ENCODE measurements at regions not wholly inside any gene's neighbourhood (a gene's known extent, or its start where the extent isn't known, plus 50 kb on each side); places are given as distances from the start of the nearest gene placed in this dataset.

DNA sequence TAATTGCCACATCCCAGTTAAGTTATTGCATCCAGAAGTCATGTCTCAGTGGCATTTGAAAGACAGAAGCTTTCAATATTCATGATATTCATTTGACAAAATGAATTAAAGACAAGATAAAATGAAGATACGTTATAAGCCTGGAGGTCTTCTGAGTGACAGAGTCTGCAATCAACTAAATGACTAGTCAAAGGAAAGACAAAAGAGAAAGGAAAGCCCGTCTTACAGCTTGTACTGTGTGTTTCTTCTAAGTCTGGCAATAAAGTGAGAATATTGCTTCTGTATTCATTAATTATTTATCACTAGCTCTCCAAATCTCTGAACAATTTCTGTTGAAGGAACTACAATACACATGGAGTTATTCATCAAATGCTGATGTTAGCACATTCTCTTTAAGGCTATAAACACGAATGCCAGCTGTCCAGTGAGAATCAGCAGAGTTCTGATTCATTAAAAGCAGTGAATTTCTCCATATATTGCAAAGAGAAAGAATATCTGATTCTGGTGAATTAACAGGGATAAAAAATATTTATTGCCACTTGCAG, 70.7 kb downstream of the ATXN7L3B start:
- POLR2A ChIA-PET = no interaction called here
- no peak overlapping the region for H3K4me3 Mint-ChIP-seq
- H3K36me3 Mint-ChIP-seq (ENCODE audit: low read depth) = no peaks in the 10 kb centered on the region

DNA sequence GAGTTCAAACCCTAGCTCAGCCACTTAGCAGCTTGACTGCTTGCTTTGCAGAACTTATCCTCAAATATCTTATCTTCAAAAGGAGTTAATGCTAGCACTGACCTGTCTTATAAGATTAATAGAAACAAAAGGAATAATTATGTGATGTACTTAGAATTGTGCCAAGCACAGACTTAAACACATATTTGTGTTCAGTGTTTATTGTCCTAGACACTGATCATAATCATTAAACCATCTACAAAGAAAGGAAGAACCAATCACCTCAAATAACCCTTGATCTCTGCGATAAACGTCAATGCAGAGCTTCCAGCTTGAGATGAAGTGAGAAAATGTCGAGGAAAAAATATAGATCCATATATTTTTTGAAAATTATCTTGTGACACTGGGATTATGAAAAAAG, 73.1 kb downstream of the ATXN7L3B start:
- H3K27me3 Mint-ChIP-seq = no peaks in the 10 kb centered on the region
- no peaks in the 10 kb centered on the region for H3K9me3 Mint-ChIP-seq
- DNase-seq = no peak
- TF ChIP-seq, protein P1, sequence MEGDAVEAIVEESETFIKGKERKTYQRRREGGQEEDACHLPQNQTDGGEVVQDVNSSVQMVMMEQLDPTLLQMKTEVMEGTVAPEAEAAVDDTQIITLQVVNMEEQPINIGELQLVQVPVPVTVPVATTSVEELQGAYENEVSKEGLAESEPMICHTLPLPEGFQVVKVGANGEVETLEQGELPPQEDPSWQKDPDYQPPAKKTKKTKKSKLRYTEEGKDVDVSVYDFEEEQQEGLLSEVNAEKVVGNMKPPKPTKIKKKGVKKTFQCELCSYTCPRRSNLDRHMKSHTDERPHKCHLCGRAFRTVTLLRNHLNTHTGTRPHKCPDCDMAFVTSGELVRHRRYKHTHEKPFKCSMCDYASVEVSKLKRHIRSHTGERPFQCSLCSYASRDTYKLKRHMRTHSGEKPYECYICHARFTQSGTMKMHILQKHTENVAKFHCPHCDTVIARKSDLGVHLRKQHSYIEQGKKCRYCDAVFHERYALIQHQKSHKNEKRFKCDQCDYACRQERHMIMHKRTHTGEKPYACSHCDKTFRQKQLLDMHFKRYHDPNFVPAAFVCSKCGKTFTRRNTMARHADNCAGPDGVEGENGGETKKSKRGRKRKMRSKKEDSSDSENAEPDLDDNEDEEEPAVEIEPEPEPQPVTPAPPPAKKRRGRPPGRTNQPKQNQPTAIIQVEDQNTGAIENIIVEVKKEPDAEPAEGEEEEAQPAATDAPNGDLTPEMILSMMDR (IDR thresholded peaks at IDR 0.05) = no peak
- no peak overlapping the region for H3K27ac Mint-ChIP-seq
- intact Hi-C loops (cut with micrococcal nuclease) = no loop called here
- no peaks in the 10 kb centered on the region for H3K36me3 Mint-ChIP-seq (ENCODE audit: low read depth)
- ChIA-PET POLR2A (no interaction called here), CTCF (no interaction called here)
- ATAC-seq = no peak
- no peaks in the 10 kb centered on the region for H3K4me1 Mint-ChIP-seq (ENCODE audit: low read depth)
- no peak overlapping the region for H3K4me3 Mint-ChIP-seq

More for the DNA sequence above, 70.7 kb downstream of the ATXN7L3B start:
- no peak for ATAC-seq
- no peak for DNase-seq
- intact Hi-C loops (cut with micrococcal nuclease) = no loop called here
- TF ChIP-seq, protein P1 (IDR thresholded peaks at IDR 0.05) = no peak
- Mint-ChIP-seq H3K9me3 (no peaks in the 10 kb centered on the region), H3K27me3 (no peaks in the 10 kb centered on the region), H3K4me1 (ENCODE audit: low read depth) (no peaks in the 10 kb centered on the region), H3K27ac (no peak overlapping the region)
- CTCF ChIA-PET = no interaction called here

DNA sequence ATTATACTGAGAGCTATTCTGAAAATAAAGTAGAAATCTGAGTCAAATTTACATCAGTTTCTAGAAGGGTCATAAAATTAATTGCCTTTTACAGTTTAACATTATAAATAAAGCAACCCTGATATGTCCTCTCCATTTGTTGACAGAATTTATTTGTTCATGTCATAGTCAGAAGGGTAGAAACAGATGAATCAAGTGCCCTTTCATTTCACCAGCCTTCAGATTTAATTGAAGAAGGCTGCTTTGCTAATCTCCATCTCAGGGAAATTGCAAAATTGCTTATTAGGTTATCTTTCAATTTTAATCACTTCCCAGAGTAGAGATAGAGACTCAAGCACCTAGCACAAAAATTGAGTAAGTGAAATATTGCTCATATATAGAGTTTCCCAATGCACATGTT, 76.8 kb downstream of the ATXN7L3B start:
- DNase-seq = no peak
- Mint-ChIP-seq H3K4me1 (ENCODE audit: low read depth) (no peaks in the 10 kb centered on the region), H3K4me3 (no peak overlapping the region), H3K9me3 (no peaks in the 10 kb centered on the region), H3K27me3 (no peaks in the 10 kb centered on the region), H3K27ac (no peak overlapping the region), H3K36me3 (ENCODE audit: low read depth) (no peaks in the 10 kb centered on the region)
- TF ChIP-seq, protein P1 (IDR thresholded peaks at IDR 0.05) = no peak
- CTCF ChIA-PET = no interaction called here
- intact Hi-C loops (cut with micrococcal nuclease) = no loop called here
- POLR2A ChIA-PET = no interaction called here
- ATAC-seq = no peak

DNA sequence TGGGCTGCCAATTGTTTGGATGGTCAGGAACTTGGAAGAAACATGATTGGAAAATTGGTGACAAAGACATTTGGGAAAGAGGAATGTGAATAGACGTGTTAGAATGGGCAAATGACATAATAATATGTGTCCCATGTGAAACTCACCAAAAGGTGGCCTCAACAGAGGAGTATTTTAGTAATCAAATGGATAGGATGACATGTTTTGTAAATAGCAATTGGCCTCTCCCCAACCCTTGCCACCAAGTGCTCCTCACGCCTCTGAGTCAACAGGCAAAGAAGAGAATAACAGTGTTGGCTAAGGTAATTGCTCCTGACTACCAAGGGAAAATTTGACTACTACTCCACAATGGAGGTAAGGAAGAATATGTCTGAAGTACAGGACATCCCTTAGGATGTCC, 81.4 kb downstream of the ATXN7L3B start:
- Mint-ChIP-seq H3K36me3 (ENCODE audit: low read depth) (no peaks in the 10 kb centered on the region), H3K9me3 (no peaks in the 10 kb centered on the region), H3K4me3 (no peak overlapping the region), H3K4me1 (ENCODE audit: low read depth) (no peaks in the 10 kb centered on the region), H3K27me3 (no peaks in the 10 kb centered on the region), H3K27ac (no peak overlapping the region)
- POLR2A ChIA-PET = no interaction called here
- no peak for DNase-seq
- no peak for ATAC-seq
- CTCF ChIA-PET = no interaction called here
- TF ChIP-seq, protein P1 (IDR thresholded peaks at IDR 0.05) = no peak
- intact Hi-C loops (cut with micrococcal nuclease) = no loop called here

DNA sequence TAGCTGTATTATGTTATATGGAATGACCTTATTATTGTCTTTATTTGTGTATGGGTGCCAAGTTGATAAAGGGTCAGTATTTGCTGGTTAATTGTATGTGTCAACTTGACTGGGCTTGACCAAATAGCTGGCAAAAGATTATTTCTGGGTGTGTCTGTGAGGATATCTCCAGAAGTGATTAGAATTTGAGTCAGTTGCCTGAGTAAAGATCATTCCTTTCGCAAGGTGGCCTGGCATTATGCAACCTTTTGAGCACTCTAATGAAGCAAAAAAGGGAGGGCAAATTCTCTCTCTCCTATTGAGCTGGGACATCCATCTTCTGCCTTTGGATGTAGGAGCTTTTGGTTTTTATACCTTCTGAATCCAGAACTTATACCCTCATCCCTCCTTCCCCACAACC, 82.2 kb downstream of the ATXN7L3B start:
- Mint-ChIP-seq H3K36me3 (ENCODE audit: low read depth) (no peaks in the 10 kb centered on the region), H3K4me3 (no peak overlapping the region), H3K27me3 (no peaks in the 10 kb centered on the region), H3K9me3 (no peaks in the 10 kb centered on the region), H3K4me1 (ENCODE audit: low read depth) (no peaks in the 10 kb centered on the region), H3K27ac (no peak overlapping the region)
- ChIA-PET CTCF (interaction anchor here (0.6 kb wide), 1 partner anchor 26 kb away, joined by 3 read pairs; no protein-coding TSS in a partner anchor), POLR2A (no interaction called here)
- intact Hi-C loops (cut with micrococcal nuclease) = no loop called here
- ATAC-seq = no peak
- DNase-seq = no peak
- TF ChIP-seq, protein P1 (IDR thresholded peaks at IDR 0.05) = no peak

Measured in activated CD8-positive, alpha-beta T cell treated with anti-CD3 and anti-CD28 coated beads for 36 hours (primary cell).